SK-N-MC (cell line): ENCODE measurements at regions not wholly inside any gene's neighbourhood (a gene's known extent, or its start where the extent isn't known, plus 50 kb on each side); places are given as distances from the start of the nearest gene placed in this dataset.
"Not testable (repeated sequence)": the region's sequence is repeated elsewhere in the genome, so short reads cannot be mapped to it uniquely, and the experiment has no call there.

Source experiments
- DNase-seq: peaks from one replicate; pipeline ENCODE4 v3.0.0-alpha.2; 2011; ENCODE audit warnings: low read depth, low spot score
- H3K27ac ChIP-seq: fragments of 200-600 bp; sonication (generic); 2 replicates; pipeline ENCODE4 v1.5.1; 2016; ENCODE audit warnings: mixed run types
- H3K36me3 ChIP-seq: fragments of 200-600 bp; sonication (generic); 2 replicates; pipeline ENCODE4 v1.6.1; 2017; ENCODE audit warnings: antibody characterized with exemption, low read length, mixed read lengths; ENCODE audit not compliant: insufficient read depth
- H3K4me3 ChIP-seq: fragments of 200-600 bp; sonication (generic); 2 replicates; pipeline ENCODE4 v1.5.1; 2016
- H3K9ac ChIP-seq: fragments of 200-600 bp; sonication (generic); 2 replicates; pipeline ENCODE4 v1.8.0; 2017; ENCODE audit warnings: mixed run types, mixed read lengths; ENCODE audit not compliant: insufficient read length
- H3K9me3 ChIP-seq: fragments of 200-600 bp; sonication (generic); 2 replicates; pipeline ENCODE4 v1.6.1; 2017; ENCODE audit warnings: low read depth, mild to moderate bottlenecking, antibody characterized with exemption, low read length, moderate library complexity, mixed read lengths
- EZH2 ChIP-seq: fragments of 200-600 bp; sonication (generic); IDR thresholded peaks from one replicate; pipeline ENCODE4 v1.6.1; 2017; ENCODE audit warnings: antibody characterized with exemption
- FOXP2 ChIP-seq: optimal IDR thresholded peaks from 2 replicates; pipeline ENCODE3; 2011; ENCODE audit warnings: mild to moderate bottlenecking, moderate library complexity; ENCODE audit not compliant: insufficient read depth; ENCODE audit errors: extremely low read length, control extremely low read depth
- POLR2AphosphoS5 ChIP-seq: IDR thresholded peaks from 2 replicates; pipeline ENCODE4 v1.6.1; 2012; ENCODE audit warnings: mild to moderate bottlenecking, low read depth, low read length, borderline replicate concordance

- TF ChIP-seq POLR2AphosphoS5: no peak
- no peak for TF ChIP-seq FOXP2
- no peak for TF ChIP-seq EZH2
- no peak overlapping the region for H3K27ac ChIP-seq
- DNase-seq: no peak
- H3K4me3 ChIP-seq: no peak overlapping the region
- H3K9me3 ChIP-seq: no peaks in the 10 kb centered on the region
- no peak overlapping the region for H3K9ac ChIP-seq
- no peaks in the 10 kb centered on the region for H3K36me3 ChIP-seq
Measured at GRCh38 chr4:18105030-18106011, 83.8 kb upstream of the LCORL start.

- Histone ChIP-seq H3K9me3 (no peaks in the 10 kb centered on the region), H3K36me3 (no peaks in the 10 kb centered on the region), H3K27ac (no peak overlapping the region), H3K4me3 (no peak overlapping the region), H3K9ac (no peak overlapping the region)
- DNase-seq: no peak
- TF ChIP-seq EZH2 (no peak), POLR2AphosphoS5 (no peak), FOXP2 (no peak)
Measured at GRCh38 chr4:18103876-18104605, 82.5 kb upstream of the LCORL start.

- no peak for TF ChIP-seq EZH2
- no peak for TF ChIP-seq FOXP2
- no peak for TF ChIP-seq POLR2AphosphoS5
- DNase-seq: no peak
- H3K9me3 ChIP-seq: no peaks in the 10 kb centered on the region
- H3K9ac ChIP-seq: no peak overlapping the region
- H3K36me3 ChIP-seq: no peaks in the 10 kb centered on the region
- H3K4me3 ChIP-seq: no peak overlapping the region
- H3K27ac ChIP-seq: no peak overlapping the region
Measured at GRCh38 chr4:18100657-18101056, 79.1 kb upstream of the LCORL start.

GRCh38 chr4:18090447-18090846, 68.9 kb upstream of the LCORL start:
- not testable (repeated sequence) for H3K9me3 ChIP-seq, H3K4me3 ChIP-seq, DNase-seq, H3K36me3 ChIP-seq, H3K27ac ChIP-seq, H3K9ac ChIP-seq

GRCh38 chr4:18082236-18082635, 60.7 kb upstream of the LCORL start:
- TF ChIP-seq FOXP2: no peak
- no peak for TF ChIP-seq POLR2AphosphoS5
- Histone ChIP-seq H3K27ac (no peak overlapping the region), H3K36me3 (no peaks in the 10 kb centered on the region), H3K9me3 (no peaks in the 10 kb centered on the region), H3K4me3 (no peak overlapping the region), H3K9ac (no peak overlapping the region)
- no peak for DNase-seq

- Histone ChIP-seq H3K9ac (no peak overlapping the region), H3K9me3 (no peaks in the 10 kb centered on the region), H3K4me3 (no peak overlapping the region), H3K36me3 (no peaks in the 10 kb centered on the region), H3K27ac (no peak overlapping the region)
- TF ChIP-seq FOXP2: no peak
- DNase-seq: no peak
Measured at GRCh38 chr4:18081708-18082107, 60.2 kb upstream of the LCORL start.

GRCh38 chr4:18077808-18078207, 56.3 kb upstream of the LCORL start:
- Histone ChIP-seq H3K9ac (no peak overlapping the region), H3K9me3 (no peaks in the 10 kb centered on the region), H3K27ac (no peak overlapping the region), H3K36me3 (no peaks in the 10 kb centered on the region), H3K4me3 (no peak overlapping the region)
- no peak for TF ChIP-seq FOXP2
- TF ChIP-seq POLR2AphosphoS5: no peak
- TF ChIP-seq EZH2: no peak
- DNase-seq: no peak

- no peaks in the 10 kb centered on the region for H3K36me3 ChIP-seq
- no peak overlapping the region for H3K4me3 ChIP-seq
- DNase-seq: no peak
- no peak for TF ChIP-seq FOXP2
- TF ChIP-seq POLR2AphosphoS5: no peak
- TF ChIP-seq EZH2: no peak
- H3K9ac ChIP-seq: no peak overlapping the region
- H3K9me3 ChIP-seq: no peaks in the 10 kb centered on the region
- no peak overlapping the region for H3K27ac ChIP-seq
Measured at GRCh38 chr4:18075823-18076433, 54.4 kb upstream of the LCORL start.
